Neuronal stem cell (in vitro differentiated cells): ENCODE measurements at regions not wholly inside any gene's neighbourhood (a gene's known extent, or its start where the extent isn't known, plus 50 kb on each side); places are given as distances from the start of the nearest gene placed in this dataset.

Experiments used
- DNase-seq: peaks from one replicate; pipeline ENCODE4 v3.0.0-alpha.2; 2013; ENCODE audit warnings: low spot score
- H2AFZ ChIP-seq: one replicate; pipeline ENCODE4 v1.6.1; 2013; ENCODE audit warnings: mild to moderate bottlenecking, low read length, inconsistent platforms
- H2AK5ac ChIP-seq: 2 replicates; pipeline ENCODE4 v1.6.1; 2013; ENCODE audit warnings: low read depth, mild to moderate bottlenecking, inconsistent platforms, low read length, moderate library complexity, mixed read lengths
- H2BK120ac ChIP-seq: 2 replicates; pipeline ENCODE4 v1.6.1; 2013; ENCODE audit warnings: low read depth, mild to moderate bottlenecking, inconsistent platforms, low read length, moderate library complexity, mixed read lengths
- H2BK12ac ChIP-seq: one replicate; pipeline ENCODE4 v1.6.1; 2013; ENCODE audit warnings: low read length, inconsistent platforms
- H2BK15ac ChIP-seq: 2 replicates; pipeline ENCODE4 v1.6.1; 2013; ENCODE audit warnings: mild to moderate bottlenecking, low read length, inconsistent platforms, mixed read lengths
- H2BK5ac ChIP-seq: one replicate; pipeline ENCODE4 v1.6.1; 2013; ENCODE audit warnings: inconsistent platforms, mild to moderate bottlenecking, low read length, moderate library complexity
- H3K14ac ChIP-seq: one replicate; pipeline ENCODE4 v1.6.1; 2013; ENCODE audit warnings: low read length, inconsistent platforms
- H3K18ac ChIP-seq: 2 replicates; pipeline ENCODE4 v1.6.1; 2013; ENCODE audit warnings: low read length, inconsistent platforms
- H3K23ac ChIP-seq: 2 replicates; pipeline ENCODE4 v1.6.1; 2013; ENCODE audit warnings: low read depth, mild to moderate bottlenecking, mixed read lengths, low read length, inconsistent platforms; ENCODE audit not compliant: poor library complexity
- H3K27ac ChIP-seq: replicated peaks from 3 replicates; pipeline ENCODE4 v1.5.1; 2013; ENCODE audit warnings: low read length, inconsistent platforms
- H3K27me3 ChIP-seq, 3 experiments: 2 replicates each; pipeline ENCODE4 v1.6.1; 2013; ENCODE audit warnings: low read length in 3 of 3, mild to moderate bottlenecking in 2 of 3, inconsistent platforms in 1 of 3, low read depth in 1 of 3, mixed read lengths in 1 of 3, moderate library complexity in 1 of 3; ENCODE audit not compliant: control insufficient read depth in 3 of 3, insufficient read depth in 3 of 3
- H3K36me3 ChIP-seq, 2 donors: replicated peaks in 1 of 2; 2 replicates each; pipeline ENCODE4 v1.6.1; 2013; ENCODE audit warnings: low read length in 2 of 2; ENCODE audit not compliant: control insufficient read depth in 2 of 2, insufficient read depth in 2 of 2
- H3K4ac ChIP-seq: 2 replicates; pipeline ENCODE4 v1.6.1; 2013; ENCODE audit warnings: inconsistent platforms, mild to moderate bottlenecking, low read length, moderate library complexity
- H3K4me1 ChIP-seq, 2 donors: 1 replicate in 1 of 2; 2 replicates in 1 of 2; pipeline ENCODE4 v1.6.1; 2013; ENCODE audit warnings: low read length in 2 of 2, low read depth in 1 of 2; ENCODE audit not compliant: control insufficient read depth in 2 of 2, insufficient read depth in 1 of 2
- H3K4me2 ChIP-seq: one replicate; pipeline ENCODE4 v1.6.1; 2013; ENCODE audit warnings: mild to moderate bottlenecking, low read length, inconsistent platforms; ENCODE audit not compliant: insufficient read depth, poor library complexity, severe bottlenecking
- H3K4me3 ChIP-seq, 2 donors: 2 replicates each; pipeline ENCODE4 v1.5.1; 2013; ENCODE audit warnings: low read length in 2 of 2, mild to moderate bottlenecking in 2 of 2, inconsistent platforms in 1 of 2, moderate library complexity in 1 of 2
- H3K79me1 ChIP-seq: one replicate; pipeline ENCODE4 v1.6.1; 2013; ENCODE audit warnings: low read depth, mild to moderate bottlenecking, inconsistent platforms, low read length, moderate library complexity
- H3K9ac ChIP-seq: one replicate; pipeline ENCODE4 v1.6.1; 2013; ENCODE audit warnings: mild to moderate bottlenecking, low read depth, low read length, inconsistent platforms; ENCODE audit not compliant: poor library complexity
- H3K9me3 ChIP-seq, 2 donors: replicated peaks in 1 of 2; 2 replicates each; pipeline versions ENCODE3 to v1.6.1; 2013; ENCODE audit warnings: low read length in 2 of 2, mild to moderate bottlenecking in 2 of 2, inconsistent platforms in 1 of 2, low read depth in 1 of 2, mixed read lengths in 1 of 2, moderate library complexity in 1 of 2; ENCODE audit not compliant: control insufficient read depth in 2 of 2, insufficient read depth in 1 of 2
- H4K8ac ChIP-seq: one replicate; pipeline ENCODE4 v1.6.1; 2013; ENCODE audit warnings: low read depth, mild to moderate bottlenecking, inconsistent platforms, low read length, moderate library complexity
- H4K91ac ChIP-seq: one replicate; pipeline ENCODE4 v1.6.1; 2013; ENCODE audit warnings: low read length, low read depth, mild to moderate bottlenecking, inconsistent platforms; ENCODE audit not compliant: poor library complexity
- WGBS, 2 donors: extraction: QIAGEN DNeasy Blood & Tissue Kit; methylation state at CpG; one replicate each; pipeline ENCODE4 v1.1.7; 2013; ENCODE audit warnings: missing lambda C conversion rate in 2 of 2, mixed read lengths in 1 of 2; ENCODE audit not compliant: insufficient read length in 2 of 2, insufficient replicate concordance in 1 of 2; ENCODE audit errors: extremely low coverage in 2 of 2; 5-methylcytosine and 5-hydroxymethylcytosine counted together

DNA sequence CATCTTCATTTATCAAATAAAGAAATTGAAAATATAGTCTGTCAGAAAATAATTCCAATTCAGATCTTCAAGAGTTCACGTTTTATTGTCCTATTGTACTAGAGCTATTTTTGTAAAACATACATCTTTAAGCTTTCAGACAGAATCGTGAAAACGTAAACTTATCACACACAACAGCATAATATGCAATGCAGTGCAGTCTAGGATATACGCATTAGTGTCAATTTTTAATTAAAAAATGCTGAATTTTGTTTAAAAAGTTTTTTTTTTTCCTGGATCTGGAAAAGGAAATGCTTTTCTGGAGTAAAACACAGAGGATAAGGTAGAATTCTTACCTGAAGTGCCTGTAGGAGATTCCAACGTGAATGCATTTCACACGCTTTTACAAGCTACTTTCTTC, 458.2 kb upstream of the KLF6 start:
- no CpG with 5 or more reads among the region's 6 CpGs for whole genome bisulfite sequencing, 2 donors
- Histone ChIP-seq H3K4me1 (peaks cover 3 to 26% of the 10 kb centered on the region in 2 donors), H2BK5ac (no peak overlapping the region)

GRCh38 chr10:4242561-4243035, 457.6 kb upstream of the KLF6 start:
- Histone ChIP-seq H3K79me1 (no peaks in the 10 kb centered on the region), H3K27me3 (no peaks in the 10 kb centered on the region), H3K36me3 (no peaks in the 10 kb centered on the region), H3K4me3 (no peak overlapping the region), H3K4me2 (no peak overlapping the region), H2BK5ac (no peak overlapping the region), H3K27ac (peak overlapping the region; percentile 67), H4K91ac (no peak overlapping the region), H3K23ac (no peak overlapping the region), H3K9me3 (no peaks in the 10 kb centered on the region), H3K4ac (no peak overlapping the region), H3K18ac (no peak overlapping the region), H2BK120ac (no peak overlapping the region), H2BK15ac (no peak overlapping the region), H3K9ac (no peak overlapping the region), H4K8ac (no peak overlapping the region), H2BK12ac (no peak overlapping the region), H2AK5ac (no peak overlapping the region), H2AFZ (peak overlapping the region; percentile 41), H3K14ac (no peak overlapping the region), H3K4me1 (peaks cover 3 to 26% of the 10 kb centered on the region in 2 donors)
- WGBS, 2 donors, result no CpG with 5 or more reads among the region's 2 CpGs
- DNase-seq, result no peak

More for the DNA sequence above, 458.2 kb upstream of the KLF6 start:
- no peaks in the 10 kb centered on the region for H3K79me1 ChIP-seq
- no peak for DNase-seq
- no peak overlapping the region for H3K4ac ChIP-seq
- H4K8ac ChIP-seq, result no peak overlapping the region
- no peak overlapping the region for H2BK15ac ChIP-seq
- no peak overlapping the region for H3K18ac ChIP-seq
- H4K91ac ChIP-seq, result no peak overlapping the region
- no peak overlapping the region for H3K14ac ChIP-seq
- H2AK5ac ChIP-seq, result no peak overlapping the region
- no peaks in the 10 kb centered on the region for H3K9me3 ChIP-seq
- no peak overlapping the region for H3K27ac ChIP-seq
- no peak overlapping the region for H2BK120ac ChIP-seq
- H2BK12ac ChIP-seq, result no peak overlapping the region
- no peaks in the 10 kb centered on the region for H3K36me3 ChIP-seq
- H2AFZ ChIP-seq, result peak overlapping the region; percentile 41
- H3K23ac ChIP-seq, result no peak overlapping the region
- no peaks in the 10 kb centered on the region for H3K27me3 ChIP-seq
- H3K9ac ChIP-seq, result no peak overlapping the region
- H3K4me3 ChIP-seq, result no peak overlapping the region
- H3K4me2 ChIP-seq, result no peak overlapping the region

DNA sequence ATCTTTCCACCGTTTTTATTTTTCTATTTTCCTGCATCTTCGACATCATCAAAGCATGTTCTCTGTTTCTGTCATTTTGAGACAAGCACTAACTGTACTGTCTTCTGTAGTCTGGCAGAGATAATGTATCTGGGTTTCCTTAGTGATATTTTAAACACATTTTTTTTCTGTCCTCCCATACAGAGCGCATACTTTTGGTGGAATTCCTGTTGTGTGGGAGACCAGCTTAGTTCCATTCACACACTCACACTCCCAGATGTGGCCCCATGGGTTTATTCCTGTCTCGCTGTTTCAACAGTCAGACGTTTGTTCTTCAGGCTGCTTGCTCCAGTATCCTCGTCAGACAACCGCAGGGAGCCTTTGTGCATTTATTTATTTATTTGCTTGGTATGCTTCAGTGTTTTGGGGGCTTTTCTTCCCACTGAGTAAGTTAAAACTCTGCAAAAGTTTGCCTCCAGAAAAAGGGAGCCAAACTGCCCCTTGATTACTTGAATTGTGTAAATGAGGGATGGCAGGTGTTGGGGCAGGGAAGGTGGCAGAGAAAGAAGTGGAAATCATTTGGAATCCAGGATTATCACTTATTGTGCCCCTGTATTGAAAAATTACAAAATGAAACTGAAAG, 456.8 kb upstream of the KLF6 start:
- no peaks in the 10 kb centered on the region for H3K27me3 ChIP-seq
- H3K4me1 ChIP-seq, result peaks cover 3 to 26% of the 10 kb centered on the region in 2 donors
- H2AFZ ChIP-seq, result peak overlapping the region; percentile 42
- H3K18ac ChIP-seq, result no peak overlapping the region
- no peak overlapping the region for H3K4ac ChIP-seq
- no peak overlapping the region for H3K9ac ChIP-seq
- no peak overlapping the region for H4K8ac ChIP-seq
- H2BK15ac ChIP-seq, result no peak overlapping the region
- H3K23ac ChIP-seq, result no peak overlapping the region
- H2BK5ac ChIP-seq, result no peak overlapping the region
- no CpG with 5 or more reads among the region's 7 CpGs for WGBS, 2 donors
- peak overlapping the region in 1 of 2 donors; percentile 5 for H3K4me3 ChIP-seq
- DNase-seq, result peak; percentile 29
- H2BK12ac ChIP-seq, result no peak overlapping the region
- H3K79me1 ChIP-seq, result no peaks in the 10 kb centered on the region
- H3K9me3 ChIP-seq, result no peaks in the 10 kb centered on the region
- no peak overlapping the region for H4K91ac ChIP-seq
- H3K27ac ChIP-seq, result peak overlapping the region; percentile 67
- no peak overlapping the region for H2BK120ac ChIP-seq
- no peak overlapping the region for H2AK5ac ChIP-seq
- H3K14ac ChIP-seq, result no peak overlapping the region
- H3K4me2 ChIP-seq, result no peak overlapping the region
- H3K36me3 ChIP-seq, result no peaks in the 10 kb centered on the region

DNA sequence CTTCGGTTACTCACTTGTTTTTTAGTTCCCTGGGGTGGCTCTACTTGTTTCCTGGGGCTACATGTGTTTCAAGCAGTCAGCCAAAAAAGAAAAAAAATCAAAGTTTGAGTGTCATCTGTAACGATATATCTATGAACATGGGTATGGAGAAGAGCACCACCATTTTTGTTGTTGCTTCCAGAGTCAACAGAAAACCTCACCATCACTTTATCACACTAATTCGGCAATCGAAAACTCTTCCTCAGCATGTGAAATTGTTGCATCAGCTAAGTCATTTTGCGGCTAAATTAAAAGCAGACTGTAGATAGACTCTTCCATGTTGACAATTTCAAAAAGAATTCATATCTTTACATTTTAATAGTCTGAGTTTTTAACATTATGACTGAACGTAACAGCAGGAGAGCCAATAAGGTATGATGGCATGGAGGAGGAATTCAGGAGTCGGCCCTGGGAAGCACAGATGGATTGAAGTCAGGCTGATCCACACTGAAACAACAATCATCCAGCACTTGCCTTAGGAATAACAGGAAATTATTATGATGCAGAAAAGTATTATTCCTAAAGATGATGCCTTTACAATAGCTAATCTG, 455.7 kb upstream of the KLF6 start:
- Histone ChIP-seq H3K36me3 (no peaks in the 10 kb centered on the region), H2BK12ac (no peak overlapping the region), H3K18ac (no peak overlapping the region), H3K4me3 (no peak overlapping the region), H4K8ac (no peak overlapping the region), H2BK5ac (no peak overlapping the region), H3K4me2 (no peak overlapping the region), H2AFZ (peak overlapping the region; percentile 43), H3K14ac (no peak overlapping the region), H3K27me3 (no peaks in the 10 kb centered on the region), H2AK5ac (no peak overlapping the region), H3K9ac (no peak overlapping the region), H3K27ac (no peak overlapping the region), H4K91ac (no peak overlapping the region), H2BK120ac (no peak overlapping the region), H3K9me3 (no peaks in the 10 kb centered on the region), H3K4me1 (peaks cover 3 to 26% of the 10 kb centered on the region in 2 donors), H3K4ac (no peak overlapping the region), H3K79me1 (no peaks in the 10 kb centered on the region), H2BK15ac (no peak overlapping the region), H3K23ac (no peak overlapping the region)
- no CpG with 5 or more reads among the region's 7 CpGs for WGBS, 2 donors
- no peak for DNase-seq
